ENCODE measurements at regions not wholly inside any gene's neighbourhood (a gene's known extent, or its start where the extent isn't known, plus 50 kb on each side); places are given as distances from the start of the nearest gene placed in this dataset.

DNA sequence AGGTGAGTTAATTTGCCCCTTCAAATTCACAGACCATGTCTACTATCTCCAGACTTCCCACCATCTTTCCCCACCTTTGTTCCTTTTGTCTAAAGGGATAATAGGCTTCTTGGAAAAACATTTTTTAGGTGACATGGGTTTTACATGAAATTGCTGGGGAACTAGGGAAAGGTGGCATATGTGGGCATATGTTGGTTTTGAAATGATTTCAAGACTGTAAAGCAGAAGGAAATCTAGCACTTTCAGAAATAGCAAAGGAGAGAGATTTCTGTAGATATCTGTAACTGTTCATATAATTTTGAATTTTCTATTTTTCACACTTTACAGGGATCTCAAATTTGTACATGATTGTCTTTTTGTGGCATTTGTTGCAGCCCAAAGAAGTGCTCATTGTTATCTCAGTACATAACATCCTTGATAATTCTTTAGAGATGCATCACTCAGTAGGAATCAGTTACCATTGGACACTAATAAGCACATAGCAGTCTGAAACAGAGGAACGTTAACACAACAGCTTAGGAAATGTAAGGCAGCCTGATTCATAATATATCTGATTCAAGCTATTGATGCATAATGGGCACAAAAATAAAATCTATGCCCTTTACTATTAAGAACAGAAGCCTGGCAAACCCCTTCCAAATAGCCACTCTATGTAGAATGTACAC, 659.7 kb downstream of the CENPC start:
- DNase-seq (ENCODE audit: extremely low spot score) = no peak
- ChIA-PET CTCF (no interaction called here), POLR2A (no interaction called here)
- TF ChIP-seq ZNF384 (IDR thresholded peaks at IDR 0.05) (no peak), FOXA1 (IDR thresholded peaks at IDR 0.05) (no peak), TARDBP (IDR thresholded peaks at IDR 0.05) (no peak), ELF4 (IDR thresholded peaks at IDR 0.05) (no peak), SUZ12 (IDR thresholded peaks at IDR 0.05) (no peak), BHLHE40 (IDR thresholded peaks at IDR 0.05; ENCODE audit: borderline replicate concordance) (no peak), NFRKB (IDR thresholded peaks at IDR 0.05) (no peak), ARNT (IDR thresholded peaks at IDR 0.05) (no peak), FOXK2 (IDR thresholded peaks at IDR 0.05) (no peak), CTBP1 (IDR thresholded peaks at IDR 0.05; ENCODE audit: borderline replicate concordance) (no peak), HDGF (IDR thresholded peaks at IDR 0.05; ENCODE audit: borderline replicate concordance) (no peak), FOXM1 (IDR thresholded peaks at IDR 0.05; ENCODE audit: borderline replicate concordance) (no peak)

DNA sequence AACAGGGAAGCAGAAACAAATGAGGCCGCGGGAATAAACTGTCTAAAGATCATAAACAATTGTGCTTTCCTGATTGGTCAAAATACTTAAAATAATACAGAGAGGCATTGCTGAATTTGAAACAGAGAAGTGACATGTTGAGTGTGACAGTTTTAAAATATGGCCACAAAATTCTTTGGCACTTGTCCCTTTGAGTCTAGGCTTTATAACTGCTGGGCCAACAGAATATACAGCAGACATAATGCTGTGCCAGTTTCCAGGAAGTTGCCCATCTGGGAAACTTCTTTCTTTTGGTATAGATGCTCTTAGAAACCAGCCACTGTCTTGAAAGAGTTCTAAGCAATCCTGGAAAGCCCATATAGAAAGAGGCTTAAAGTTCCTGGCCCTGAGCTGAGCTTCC, 668.4 kb downstream of the CENPC start:
- CTCF ChIA-PET = no interaction called here
- no peak for DNase-seq (ENCODE audit: extremely low spot score)
- TF ChIP-seq CTBP1 (IDR thresholded peaks at IDR 0.05; ENCODE audit: borderline replicate concordance) (no peak), ARNT (IDR thresholded peaks at IDR 0.05) (no peak), ELF4 (IDR thresholded peaks at IDR 0.05) (no peak), FOXM1 (IDR thresholded peaks at IDR 0.05; ENCODE audit: borderline replicate concordance) (no peak), LEF1 (IDR thresholded peaks at IDR 0.05; ENCODE audit: borderline replicate concordance) (no peak), HDGF (IDR thresholded peaks at IDR 0.05; ENCODE audit: borderline replicate concordance) (no peak), SUZ12 (IDR thresholded peaks at IDR 0.05) (no peak), L3MBTL2 (conservative IDR thresholded peaks at IDR 0.05) (no peak), BHLHE40 (IDR thresholded peaks at IDR 0.05; ENCODE audit: borderline replicate concordance) (no peak), TARDBP (IDR thresholded peaks at IDR 0.05) (no peak), FOXK2 (IDR thresholded peaks at IDR 0.05) (no peak)
- TF ChIP-seq, protein P1, sequence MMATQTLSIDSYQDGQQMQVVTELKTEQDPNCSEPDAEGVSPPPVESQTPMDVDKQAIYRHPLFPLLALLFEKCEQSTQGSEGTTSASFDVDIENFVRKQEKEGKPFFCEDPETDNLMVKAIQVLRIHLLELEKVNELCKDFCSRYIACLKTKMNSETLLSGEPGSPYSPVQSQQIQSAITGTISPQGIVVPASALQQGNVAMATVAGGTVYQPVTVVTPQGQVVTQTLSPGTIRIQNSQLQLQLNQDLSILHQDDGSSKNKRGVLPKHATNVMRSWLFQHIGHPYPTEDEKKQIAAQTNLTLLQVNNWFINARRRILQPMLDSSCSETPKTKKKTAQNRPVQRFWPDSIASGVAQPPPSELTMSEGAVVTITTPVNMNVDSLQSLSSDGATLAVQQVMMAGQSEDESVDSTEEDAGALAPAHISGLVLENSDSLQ (IDR thresholded peaks at IDR 0.05) = no peak
- POLR2A ChIA-PET = no interaction called here

DNA sequence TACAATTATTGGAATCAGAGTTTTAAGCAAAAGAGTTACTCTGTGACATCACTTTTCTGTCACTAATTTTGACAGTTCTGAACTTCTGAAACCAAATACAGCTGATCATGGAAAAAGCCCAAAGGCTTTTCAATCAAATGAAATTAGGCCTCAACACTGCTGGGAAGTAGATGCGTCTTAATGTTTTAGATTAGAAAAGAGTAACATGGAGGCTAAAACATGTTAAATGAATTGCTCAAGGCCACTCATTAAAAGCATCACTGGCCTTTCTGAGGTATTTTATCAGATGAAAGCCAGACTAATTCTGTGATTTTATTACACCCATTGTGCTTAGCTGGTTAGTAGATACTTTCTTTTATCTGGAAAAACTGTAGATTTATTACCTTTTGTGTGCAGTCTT, 672.6 kb downstream of the CENPC start:
- no peak for DNase-seq (ENCODE audit: extremely low spot score)
- TF ChIP-seq ELF4 (IDR thresholded peaks at IDR 0.05) (no peak), ZNF384 (IDR thresholded peaks at IDR 0.05) (no peak), CTBP1 (IDR thresholded peaks at IDR 0.05; ENCODE audit: borderline replicate concordance) (no peak), NFRKB (IDR thresholded peaks at IDR 0.05) (no peak), ARNT (IDR thresholded peaks at IDR 0.05) (no peak)
- TF ChIP-seq, protein P1 (IDR thresholded peaks at IDR 0.05) = no peak
- POLR2A ChIA-PET = no interaction called here
- CTCF ChIA-PET = no interaction called here

DNA sequence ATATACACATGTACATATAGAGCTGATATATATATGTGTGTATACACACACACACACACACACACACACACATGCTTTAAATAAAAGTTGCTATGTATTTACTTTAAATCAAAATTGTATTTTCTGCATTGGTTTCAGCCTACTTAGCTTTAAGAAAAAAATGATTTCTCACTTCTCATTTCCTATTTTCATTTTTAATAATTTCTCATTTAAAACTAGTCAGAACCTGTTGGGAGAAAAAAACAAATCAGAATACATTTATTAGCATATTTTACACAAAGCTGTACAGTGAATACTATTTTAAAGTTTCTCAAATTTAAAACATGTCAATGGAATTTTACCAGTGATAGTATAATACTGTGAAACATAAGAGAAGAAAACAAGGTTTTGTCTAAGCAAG, 681.8 kb downstream of the CENPC start:
- ChIA-PET POLR2A (no interaction called here), CTCF (no interaction called here)
- TF ChIP-seq BHLHE40 (IDR thresholded peaks at IDR 0.05; ENCODE audit: borderline replicate concordance) (no peak), FOXK2 (IDR thresholded peaks at IDR 0.05) (no peak)
- no peak for DNase-seq (ENCODE audit: extremely low spot score)

DNA sequence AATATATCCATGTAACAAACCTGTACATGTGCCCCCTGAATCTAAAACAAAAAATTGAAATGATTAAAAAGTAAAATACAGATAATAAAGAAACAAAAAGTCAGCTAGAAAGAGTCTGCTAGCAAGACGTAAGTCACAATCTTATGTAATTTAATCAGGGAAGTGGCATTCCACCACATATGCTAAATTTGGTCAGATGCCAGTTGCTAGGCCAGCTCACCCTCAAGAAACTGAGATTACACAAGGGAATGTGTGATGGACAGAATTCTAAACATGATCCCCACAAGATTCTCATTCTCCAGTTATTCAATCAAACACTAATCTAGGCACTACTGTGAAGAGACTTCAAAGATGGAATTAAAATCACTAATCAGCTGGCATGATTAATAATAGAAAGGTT, 689.3 kb downstream of the CENPC start:
- ChIA-PET POLR2A (no interaction called here), CTCF (no interaction called here)
- TF ChIP-seq ELF4 (IDR thresholded peaks at IDR 0.05) = no peak
- no peak for TF ChIP-seq BHLHE40 (IDR thresholded peaks at IDR 0.05; ENCODE audit: borderline replicate concordance)
- no peak for TF ChIP-seq CTBP1 (IDR thresholded peaks at IDR 0.05; ENCODE audit: borderline replicate concordance)
- TF ChIP-seq ARNT (IDR thresholded peaks at IDR 0.05) = no peak
- no peak for TF ChIP-seq FOXK2 (IDR thresholded peaks at IDR 0.05)
- no peak for TF ChIP-seq LEF1 (IDR thresholded peaks at IDR 0.05; ENCODE audit: borderline replicate concordance)
- no peak for TF ChIP-seq HDGF (IDR thresholded peaks at IDR 0.05; ENCODE audit: borderline replicate concordance)
- no peak for TF ChIP-seq SP1 (IDR thresholded peaks at IDR 0.05)
- no peak for TF ChIP-seq FOXA1 (IDR thresholded peaks at IDR 0.05)
- no peak for TF ChIP-seq FOXM1 (IDR thresholded peaks at IDR 0.05; ENCODE audit: borderline replicate concordance)
- no peak for TF ChIP-seq ZNF384 (IDR thresholded peaks at IDR 0.05)
- no peak for DNase-seq (ENCODE audit: extremely low spot score)

DNA sequence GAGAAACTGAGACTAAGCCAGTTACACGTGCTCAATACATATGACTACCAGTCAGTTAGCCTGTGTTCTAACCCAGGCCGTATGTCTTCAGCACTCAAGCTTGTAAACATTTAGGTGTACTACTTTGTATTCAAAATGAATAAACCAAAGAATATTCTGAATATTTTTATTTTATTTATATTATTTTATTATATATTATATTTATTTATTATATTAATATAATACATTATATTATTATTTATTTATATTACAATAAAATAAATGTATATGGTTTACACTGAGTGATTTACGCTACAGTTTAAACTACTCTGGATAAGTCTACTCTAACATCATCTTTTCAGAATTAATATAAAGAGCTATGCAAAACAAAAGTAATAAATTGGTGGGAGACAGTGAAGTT, 691.5 kb downstream of the CENPC start:
- DNase-seq (ENCODE audit: extremely low spot score) = no peak
- TF ChIP-seq NFRKB (IDR thresholded peaks at IDR 0.05) (no peak), LEF1 (IDR thresholded peaks at IDR 0.05; ENCODE audit: borderline replicate concordance) (no peak), TARDBP (IDR thresholded peaks at IDR 0.05) (no peak), FOXK2 (IDR thresholded peaks at IDR 0.05) (no peak), CTBP1 (IDR thresholded peaks at IDR 0.05; ENCODE audit: borderline replicate concordance) (no peak), ZNF384 (IDR thresholded peaks at IDR 0.05) (no peak), SUZ12 (IDR thresholded peaks at IDR 0.05) (no peak), L3MBTL2 (conservative IDR thresholded peaks at IDR 0.05) (no peak), SP1 (IDR thresholded peaks at IDR 0.05) (no peak), FOXM1 (IDR thresholded peaks at IDR 0.05; ENCODE audit: borderline replicate concordance) (no peak), BHLHE40 (IDR thresholded peaks at IDR 0.05; ENCODE audit: borderline replicate concordance) (no peak), ELF4 (IDR thresholded peaks at IDR 0.05) (no peak), FOXA1 (IDR thresholded peaks at IDR 0.05) (no peak), ARNT (IDR thresholded peaks at IDR 0.05) (no peak), HDGF (IDR thresholded peaks at IDR 0.05; ENCODE audit: borderline replicate concordance) (no peak)
- TF ChIP-seq, protein P1 (IDR thresholded peaks at IDR 0.05) = no peak
- ChIA-PET CTCF (no interaction called here), POLR2A (no interaction called here)
